Gastroesophageal sphincter (tissue), 3 donors: ENCODE measurements at regions not wholly inside any gene's neighbourhood (a gene's known extent, or its start where the extent isn't known, plus 50 kb on each side); places are given as distances from the start of the nearest gene placed in this dataset.

Source experiments
- CTCF ChIP-seq, 4 experiments: fragments of 200-600 bp in 2 of 4; fragments of 450-650 bp in 2 of 4; sonication (generic) in 1 of 4; IDR thresholded peaks; one replicate each; pipeline ENCODE4 v1.5.1; 2017 to 2019; ENCODE audit warnings: antibody characterized with exemption in 4 of 4, mild to moderate bottlenecking in 2 of 4, moderate library complexity in 2 of 4
- POLR2A ChIP-seq, 2 donors: fragments of 450-650 bp; IDR thresholded peaks; one replicate each; pipeline ENCODE4 v1.6.1; 2017; ENCODE audit warnings: antibody characterized with exemption in 2 of 2, mild to moderate bottlenecking in 2 of 2, moderate library complexity in 1 of 2

- TF ChIP-seq CTCF (IDR thresholded peaks at IDR 0.05) (no peak), POLR2A (IDR thresholded peaks at IDR 0.05) (no peak)
Measured at GRCh38 chr6:166076625-166077024, 91.0 kb downstream of the TBXT start.
